Eye (tissue), 1 donor: ENCODE measurements at regions not wholly inside any gene's neighbourhood (a gene's known extent, or its start where the extent isn't known, plus 50 kb on each side); places are given as distances from the start of the nearest gene placed in this dataset.
"Not testable (repeated sequence)": the region's sequence is repeated elsewhere in the genome, so short reads cannot be mapped to it uniquely, and the experiment has no call there.

Source experiments
- DNase-seq: peaks from one replicate; pipeline ENCODE4 v3.0.0-alpha.2; 2015

- DNase-seq, result no peak
These were observed 361.5 kb downstream of the RFC3 start for GRCh38 chr13:34179481-34179880.

DNA sequence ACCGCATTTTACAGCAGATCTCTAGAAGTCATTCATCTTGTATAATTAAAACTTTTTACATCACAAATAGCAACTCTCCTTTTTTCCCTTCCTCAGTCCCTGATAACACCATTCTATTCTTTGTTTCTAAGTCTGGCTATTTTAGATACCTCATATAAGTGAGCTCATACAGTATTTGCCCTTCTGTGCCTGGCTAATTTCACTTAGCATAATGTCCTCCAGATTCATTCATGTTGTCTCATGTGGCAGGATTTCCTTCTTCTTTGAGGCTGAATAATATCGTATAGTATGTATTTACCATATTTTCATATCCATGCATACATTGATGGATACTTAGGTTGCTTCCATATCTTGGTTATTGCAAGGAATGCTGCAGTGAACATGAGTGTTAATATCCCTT is 362.0 kb downstream of the RFC3 start:
- no peak for DNase-seq

DNA sequence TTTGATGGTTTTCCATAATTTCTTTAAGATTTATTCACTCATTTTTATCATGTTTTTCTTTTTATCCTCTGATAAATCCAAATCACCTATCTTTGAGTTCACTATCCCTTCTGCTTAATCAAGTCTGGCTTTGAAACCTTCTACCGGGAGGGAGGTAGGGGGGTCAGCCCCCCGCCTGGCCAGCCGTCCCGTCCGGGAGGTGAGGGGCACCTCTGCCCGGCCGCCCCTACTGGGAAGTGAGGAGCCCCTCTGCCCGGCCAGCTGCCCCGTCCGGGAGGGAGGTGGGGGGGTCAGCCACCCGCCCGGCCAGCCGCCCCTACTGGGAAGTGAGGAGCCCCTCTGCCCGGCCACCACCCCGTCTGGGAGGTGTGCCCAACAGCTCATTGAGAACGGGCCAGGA is 363.3 kb downstream of the RFC3 start:
- DNase-seq, result not testable (repeated sequence)

GRCh38 chr13:34189946-34190345 is 372.0 kb downstream of the RFC3 start:
- DNase-seq, result no peak

DNA sequence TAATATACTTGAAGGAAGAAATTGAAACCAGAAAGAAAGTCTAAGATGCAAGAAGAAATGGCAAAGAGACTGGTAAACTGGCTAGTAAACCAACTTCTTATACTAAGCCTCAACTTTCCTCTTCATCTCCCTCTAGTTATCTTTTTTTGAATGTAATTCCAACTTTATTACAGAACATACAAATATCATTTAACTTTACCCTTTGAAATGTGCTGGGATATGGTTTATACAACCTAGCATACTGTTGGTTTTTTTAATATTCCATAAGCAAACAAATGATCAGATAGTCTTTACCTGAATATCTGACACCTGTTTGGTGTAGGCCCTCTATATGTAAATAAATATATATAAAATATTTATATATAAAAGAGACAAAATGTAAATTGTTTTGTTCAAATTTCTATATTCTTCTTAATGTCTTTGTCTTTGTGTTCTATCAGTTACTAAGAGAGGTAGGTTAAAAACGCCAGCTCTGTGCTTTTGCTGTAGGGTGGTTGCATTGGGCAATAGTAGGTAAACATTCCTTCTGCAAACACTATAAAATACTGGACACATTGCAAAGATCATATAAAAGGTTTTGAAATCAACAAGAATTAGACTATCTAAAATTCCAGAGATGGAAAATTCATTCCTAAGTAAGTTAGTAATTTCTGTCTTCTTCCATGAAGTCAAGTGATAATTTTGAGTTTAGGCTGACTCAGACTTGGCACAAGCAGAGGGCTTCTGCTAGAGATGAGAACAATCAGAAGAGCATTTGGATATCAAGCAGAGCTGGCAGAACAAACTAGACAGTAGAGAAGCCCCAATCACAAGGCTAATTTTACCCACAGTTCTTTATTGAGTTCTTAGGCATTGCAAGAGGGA is 383.3 kb downstream of the RFC3 start:
- DNase-seq, result no peak

GRCh38 chr13:34207334-34207733 is 389.4 kb downstream of the RFC3 start:
- DNase-seq, result peak; percentile 24

DNA sequence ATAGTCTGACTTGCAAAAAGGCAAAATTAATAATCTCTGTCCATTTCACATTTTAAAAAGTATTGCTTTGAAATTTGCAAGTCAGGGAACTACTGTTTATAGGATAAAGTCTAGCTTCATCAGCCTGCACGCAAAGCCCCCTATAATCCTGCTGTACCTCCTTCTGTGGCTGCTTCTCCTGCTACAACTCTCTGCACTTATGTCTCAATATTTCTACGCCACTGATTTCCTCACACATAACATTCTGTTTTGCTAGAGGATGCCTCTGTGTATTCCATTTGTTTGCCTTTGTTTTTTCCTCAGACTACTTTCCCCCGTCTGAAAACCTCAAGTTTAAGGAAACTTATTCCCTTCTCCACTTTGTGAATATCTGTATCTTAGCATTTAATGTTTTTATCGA is 389.9 kb downstream of the RFC3 start:
- DNase-seq, result no peak

GRCh38 chr13:34208336-34208735 is 390.4 kb downstream of the RFC3 start:
- DNase-seq, result peak; percentile 8

DNA sequence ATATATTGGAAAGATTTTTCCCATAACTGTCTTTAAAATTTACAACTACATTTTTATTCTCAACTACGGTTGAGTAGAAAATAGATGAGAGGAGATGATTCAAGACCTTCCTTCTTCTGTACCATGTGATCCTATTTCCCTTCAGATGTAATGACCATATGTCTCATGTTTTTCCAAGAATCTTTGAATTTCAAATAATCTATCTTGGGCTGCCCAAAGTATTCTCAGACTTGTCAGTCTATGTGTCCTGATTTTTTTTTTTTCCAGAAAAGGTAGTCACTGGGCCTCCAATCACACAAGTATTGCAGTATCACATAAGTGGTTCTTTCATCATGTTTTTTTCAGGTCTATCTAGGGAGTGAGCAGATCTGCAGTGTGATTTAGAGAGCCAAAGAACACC is 392.4 kb downstream of the RFC3 start:
- no peak for DNase-seq

- no peak for DNase-seq
These were observed 396.7 kb downstream of the RFC3 start for GRCh38 chr13:34214686-34215085.

GRCh38 chr13:34216256-34216655 is 398.3 kb downstream of the RFC3 start:
- no peak for DNase-seq

DNA sequence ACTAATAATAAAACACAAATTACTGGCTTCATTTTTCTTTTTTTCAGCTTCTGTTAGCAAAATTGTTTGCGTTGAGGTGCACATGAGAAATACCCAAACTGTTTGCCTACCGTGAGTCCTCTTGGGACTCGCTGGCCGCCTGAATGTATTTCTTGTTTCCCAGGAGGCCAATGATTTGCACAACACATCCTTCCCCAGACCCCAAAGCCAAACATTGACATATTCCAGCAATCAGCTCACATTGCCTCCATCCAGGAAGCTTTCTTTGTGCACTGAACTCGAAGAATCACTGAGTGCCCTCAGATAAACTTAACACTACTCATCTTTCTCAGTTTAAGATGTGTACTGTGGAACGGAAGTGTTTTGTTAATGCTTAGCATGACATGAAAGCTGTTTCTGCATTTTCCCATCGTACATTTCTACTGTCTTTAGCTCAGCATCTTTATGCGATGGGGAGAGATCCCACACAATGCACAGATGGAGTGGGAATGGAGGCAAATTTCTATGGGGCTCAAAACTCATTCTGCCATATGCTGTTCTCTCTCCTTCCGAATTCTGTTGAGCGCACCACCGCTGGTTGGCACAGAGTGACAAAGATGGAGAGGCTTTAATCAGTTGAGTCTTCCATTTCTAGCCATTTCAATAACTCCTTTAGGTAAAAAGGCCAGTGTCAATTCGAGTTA is 399.5 kb downstream of the RFC3 start:
- peak; percentile 8 for DNase-seq

GRCh38 chr13:34223984-34224383 is 406.0 kb downstream of the RFC3 start:
- DNase-seq, result no peak

- peak; percentile 37 for DNase-seq
These were observed 406.9 kb downstream of the RFC3 start for GRCh38 chr13:34224877-34225276.

DNA sequence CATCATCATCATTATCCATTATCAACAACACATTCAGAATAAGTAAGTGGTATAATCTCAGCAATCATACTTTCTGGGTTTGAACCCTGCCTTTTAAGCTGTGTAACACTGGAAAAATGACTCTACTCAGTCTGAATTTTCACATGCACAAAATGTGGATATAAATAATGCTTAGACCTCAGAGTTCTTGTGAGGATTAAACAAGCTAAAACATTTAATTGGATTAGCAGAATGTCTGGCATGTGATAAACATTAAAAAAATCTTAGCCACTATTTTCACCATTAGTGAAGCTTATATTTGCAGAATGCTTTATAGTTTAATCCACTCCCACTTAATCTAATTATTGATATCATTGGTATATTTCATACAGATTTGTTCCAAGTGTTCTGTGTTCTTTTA is 412.3 kb downstream of the RFC3 start:
- DNase-seq, result peak; percentile 7

GRCh38 chr13:34241332-34241731 is 423.4 kb downstream of the RFC3 start:
- DNase-seq, result no peak

GRCh38 chr13:34243403-34243802 is 425.5 kb downstream of the RFC3 start:
- DNase-seq, result no peak

- no peak for DNase-seq
These were observed 428.6 kb downstream of the RFC3 start for GRCh38 chr13:34246511-34246910.

- no peak for DNase-seq
These were observed 429.6 kb downstream of the RFC3 start for GRCh38 chr13:34247596-34247995.

- no peak for DNase-seq
These were observed 431.6 kb downstream of the RFC3 start for GRCh38 chr13:34249546-34250039.

- no peak for DNase-seq
These were observed 432.3 kb downstream of the RFC3 start for GRCh38 chr13:34250151-34250670.

DNA sequence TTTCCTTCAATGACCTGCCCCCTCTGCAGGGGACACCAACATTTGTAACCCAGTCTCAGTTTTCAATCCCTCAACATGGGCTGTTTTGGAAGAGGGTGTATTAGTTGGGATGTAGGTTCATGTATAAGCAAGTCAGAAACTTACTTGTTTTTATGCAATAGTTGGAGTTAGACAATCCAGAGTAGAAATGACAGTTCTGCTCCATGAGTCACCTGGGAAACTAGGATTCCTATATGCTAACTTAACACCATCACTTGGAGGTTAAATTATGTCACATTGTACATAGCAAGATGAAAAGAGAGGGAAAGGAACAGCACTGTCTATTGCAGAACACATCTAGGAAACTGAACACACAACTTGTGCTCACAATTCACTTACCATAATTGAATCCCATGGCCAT is 436.4 kb downstream of the RFC3 start:
- DNase-seq, result no peak

GRCh38 chr13:34255711-34256110 is 437.8 kb downstream of the RFC3 start:
- DNase-seq, result no peak

DNA sequence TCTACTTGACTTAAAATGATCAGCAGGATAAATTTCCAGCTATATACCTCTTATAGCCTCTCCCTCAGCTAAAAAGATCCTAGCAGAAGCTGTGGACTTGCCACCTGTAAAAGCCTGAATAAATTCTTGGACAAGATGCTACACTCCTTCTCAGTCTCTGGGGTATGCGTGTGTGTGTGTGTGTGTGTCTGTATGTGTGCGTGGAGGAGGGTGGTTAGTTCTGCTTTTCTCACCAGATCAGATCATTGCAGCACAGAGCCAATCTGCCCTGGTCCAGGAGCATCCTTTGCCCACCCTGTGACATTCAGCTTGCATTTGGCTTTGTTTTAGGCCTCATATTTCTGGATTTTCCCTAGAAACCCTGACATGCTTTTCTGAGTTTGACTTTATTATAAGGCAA is 438.3 kb downstream of the RFC3 start:
- DNase-seq, result peak; percentile 9
